GM18507 (cell line): ENCODE measurements at regions not wholly inside any gene's neighbourhood (a gene's known extent, or its start where the extent isn't known, plus 50 kb on each side); places are given as distances from the start of the nearest gene placed in this dataset.
"Not testable (repeated sequence)": the region's sequence is repeated elsewhere in the genome, so short reads cannot be mapped to it uniquely, and the experiment has no call there.

Source experiments
- DNase-seq: peaks from one replicate; pipeline ENCODE4 v3.0.0; 2011; ENCODE audit warnings: low read depth; ENCODE audit not compliant: insufficient read length; ENCODE audit errors: extremely low spot score
- FAIRE-seq: peaks from 2 replicates; lab custom pipeline; 2011; peaks lifted over from hg19 to GRCh38; lab: Jason Lieb, UNC

GRCh38 chr10:91745090-91745831 is 53.0 kb upstream of the TNKS2 start:
- no peak for DNase-seq
- FAIRE-seq, result no peak

DNA sequence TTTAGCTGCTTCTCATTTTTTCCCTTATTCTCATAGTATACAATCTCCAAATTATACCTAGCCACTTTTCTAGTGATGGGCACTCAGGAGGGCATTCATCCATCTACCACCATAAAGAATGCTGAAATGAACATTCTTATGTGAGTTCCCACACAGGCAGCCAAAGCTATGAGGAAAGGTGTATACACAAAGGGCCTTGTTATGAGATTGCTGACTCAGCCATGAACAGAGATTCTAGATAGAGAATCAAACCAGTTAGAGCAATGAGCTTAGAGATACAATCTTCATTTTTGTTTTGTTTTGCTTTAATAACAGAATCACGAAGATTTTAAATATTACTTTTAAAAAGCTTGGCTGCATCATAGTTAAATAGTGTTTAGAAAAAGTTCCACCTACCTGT is 54.8 kb upstream of the TNKS2 start:
- no peak for DNase-seq
- FAIRE-seq, result no peak

GRCh38 chr10:91742229-91742628 is 56.0 kb upstream of the TNKS2 start:
- FAIRE-seq (no peak), DNase-seq (no peak)

DNA sequence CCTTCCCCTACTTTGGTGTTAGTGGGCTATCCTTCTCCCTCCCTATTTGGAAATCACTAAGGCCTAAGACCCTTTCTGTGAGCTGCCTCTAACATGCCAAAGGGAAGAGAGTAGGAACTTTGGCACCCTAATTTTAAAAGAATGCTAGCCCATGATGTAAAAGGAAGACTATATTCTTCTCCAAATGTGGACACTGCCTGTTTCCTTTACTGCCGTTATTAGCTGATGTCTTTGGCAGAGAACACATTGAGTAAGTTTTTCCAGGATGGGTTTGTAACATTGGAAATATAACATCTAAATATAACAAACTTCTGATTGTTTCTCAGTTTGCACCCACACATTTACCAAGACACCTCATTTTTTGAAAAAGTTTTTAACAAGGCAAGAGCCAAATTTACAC is 56.9 kb upstream of the TNKS2 start:
- FAIRE-seq (no peak), DNase-seq (no peak)

GRCh38 chr10:91740353-91740924 is 57.8 kb upstream of the TNKS2 start:
- DNase-seq (no peak), FAIRE-seq (no peak)

- not testable (repeated sequence) for FAIRE-seq, DNase-seq
Observed at GRCh38 chr10:91732265-91732664, 66.0 kb upstream of the TNKS2 start.

DNA sequence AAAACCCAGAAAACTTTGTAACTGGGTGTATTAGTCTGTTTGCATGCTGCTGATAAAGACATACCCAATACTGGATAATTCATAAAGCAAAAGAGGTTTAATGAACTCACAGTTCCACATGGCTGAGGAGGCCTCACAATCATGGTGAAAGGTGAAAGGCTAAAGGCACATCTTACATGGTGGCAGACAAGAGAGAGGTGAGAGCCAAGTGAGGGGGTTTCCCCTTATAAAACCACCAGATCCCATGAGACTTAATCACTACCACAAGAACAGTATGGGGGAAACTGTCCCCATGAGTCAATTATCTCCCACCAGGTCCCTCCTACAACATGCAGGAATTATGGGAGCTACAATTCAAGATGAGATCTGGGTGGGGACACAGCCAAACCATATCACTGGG is 68.9 kb upstream of the TNKS2 start:
- not testable (repeated sequence) for FAIRE-seq, DNase-seq

DNA sequence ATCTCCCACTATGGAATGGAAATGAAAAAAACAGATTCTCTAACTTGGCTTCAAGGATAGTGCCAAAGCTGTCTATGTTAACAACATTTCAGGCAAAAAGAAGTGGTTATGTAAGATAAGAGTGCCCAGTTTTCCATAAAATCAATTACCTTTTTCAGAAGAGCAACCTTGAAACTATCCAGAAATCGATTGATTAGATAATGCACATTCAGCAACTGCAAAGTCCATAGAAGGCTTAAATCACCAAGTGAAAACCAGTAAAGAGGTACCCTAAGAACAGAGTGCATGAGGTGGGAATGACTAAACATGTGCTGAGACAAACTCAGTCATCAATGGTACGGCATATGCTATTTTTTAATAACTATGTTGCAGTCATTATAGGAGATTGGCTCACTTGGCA is 71.9 kb upstream of the TNKS2 start:
- DNase-seq (no peak), FAIRE-seq (no peak)

DNA sequence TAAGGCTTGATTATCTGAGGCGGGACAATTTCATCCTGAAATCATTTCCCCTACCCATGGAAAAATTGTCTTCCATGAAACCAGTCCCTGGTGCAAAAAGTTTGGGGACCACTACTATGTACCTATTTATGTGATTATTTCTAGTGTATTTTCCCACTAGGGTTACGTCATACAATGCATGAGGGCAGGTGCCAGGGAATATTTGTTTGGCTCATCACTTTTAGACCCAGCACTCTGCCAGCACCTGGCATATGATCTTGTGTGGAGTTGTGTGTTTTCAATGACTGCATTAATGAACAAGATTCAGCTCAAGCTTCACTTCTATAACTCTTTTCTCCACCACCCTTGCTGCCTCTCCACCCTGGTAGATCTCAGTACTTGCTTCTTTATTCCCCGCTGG is 73.3 kb upstream of the TNKS2 start:
- FAIRE-seq (no peak), DNase-seq (no peak)

- FAIRE-seq (no peak), DNase-seq (no peak)
Observed at GRCh38 chr10:91713461-91714072, 80.7 kb upstream of the PPP1R3C start.

- peak; percentile 62 for FAIRE-seq
- no peak for DNase-seq
Observed at GRCh38 chr10:91711885-91712680, 79.2 kb upstream of the PPP1R3C start.

GRCh38 chr10:91709394-91709798 is 76.5 kb upstream of the PPP1R3C start:
- FAIRE-seq, result no peak
- no peak for DNase-seq

GRCh38 chr10:91708174-91708861 is 75.4 kb upstream of the PPP1R3C start:
- no peak for FAIRE-seq

GRCh38 chr10:91707236-91707635 is 74.4 kb upstream of the PPP1R3C start:
- DNase-seq, result no peak
- FAIRE-seq, result no peak

More at GRCh38 chr10:91708174-91708861, 75.4 kb upstream of the PPP1R3C start:
- DNase-seq, result no peak

GRCh38 chr10:91705948-91706670 is 73.2 kb upstream of the PPP1R3C start:
- FAIRE-seq (no peak), DNase-seq (no peak)

GRCh38 chr10:91702620-91703019 is 69.7 kb upstream of the PPP1R3C start:
- no peak for DNase-seq

DNA sequence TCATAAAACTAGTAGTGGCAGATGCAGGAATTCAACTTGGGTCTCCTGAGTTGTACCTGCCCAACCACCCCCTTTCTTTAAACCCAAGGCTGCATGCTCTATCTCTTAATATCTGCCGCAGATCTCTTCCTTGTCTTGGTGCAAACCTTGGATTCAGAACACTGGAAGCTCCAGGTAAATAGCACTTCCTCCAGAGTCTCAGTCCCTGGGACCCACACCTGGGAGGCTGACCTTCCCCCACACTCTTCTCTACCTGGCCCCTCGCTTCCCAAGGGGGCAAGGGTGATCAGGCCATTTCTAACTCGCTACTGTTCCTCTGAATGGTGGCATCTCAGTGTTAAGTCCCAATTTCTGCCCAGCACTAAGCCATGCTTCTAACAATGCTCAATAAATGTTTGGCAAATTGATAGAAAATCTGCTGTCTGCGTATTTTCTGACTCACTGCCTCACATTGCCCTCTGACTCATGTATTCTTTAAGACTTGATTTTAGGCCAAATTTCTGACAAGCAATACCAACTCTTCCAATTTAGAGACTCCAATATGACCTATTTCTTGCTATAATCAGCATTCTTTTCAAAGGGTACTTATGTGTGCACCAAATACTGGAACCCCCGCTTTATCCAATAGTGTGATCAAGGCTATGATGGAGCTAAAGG is 68.0 kb upstream of the PPP1R3C start:
- no peak for FAIRE-seq
- no peak for DNase-seq

More at GRCh38 chr10:91702620-91703019, 69.7 kb upstream of the PPP1R3C start:
- FAIRE-seq, result no peak

DNA sequence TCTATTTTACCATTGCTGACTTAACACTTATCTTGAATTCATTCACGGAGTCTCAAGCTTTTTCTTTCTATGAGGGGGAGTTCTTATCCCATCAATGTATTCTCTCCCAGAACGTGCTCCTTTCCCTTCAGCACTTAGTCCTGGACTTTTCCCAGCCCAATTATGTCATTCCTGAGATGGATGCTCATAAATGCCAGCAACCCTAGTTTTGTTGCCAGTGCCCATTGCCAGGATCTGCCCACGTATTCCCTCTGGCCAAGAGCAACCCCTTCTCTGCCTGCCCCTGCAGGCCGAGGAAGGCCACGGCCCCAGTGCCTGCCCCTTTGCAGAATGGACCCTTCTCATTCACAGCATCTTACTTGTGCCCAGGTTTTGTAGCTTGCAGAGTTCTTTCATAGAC is 67.4 kb upstream of the PPP1R3C start:
- no peak for FAIRE-seq

More for the DNA sequence above, 67.4 kb upstream of the PPP1R3C start:
- no peak for DNase-seq
